Urinary bladder (tissue), 3 donors: ENCODE measurements at regions not wholly inside any gene's neighbourhood (a gene's known extent, or its start where the extent isn't known, plus 50 kb on each side); places are given as distances from the start of the nearest gene placed in this dataset.
A peak's percentile ranks its signal among the peaks of the same experiment; 100 is the strongest.

ENCODE experiments used
- DNase-seq: peaks from one replicate; pipeline ENCODE4 v3.0.0-alpha.2; 2015; ENCODE audit errors: extremely low spot score
- H3K27ac ChIP-seq: one replicate; pipeline ENCODE4 v1.5.1; 2013; ENCODE audit warnings: low read depth, mild to moderate bottlenecking, moderate library complexity
- H3K36me3 ChIP-seq: one replicate; pipeline ENCODE4 v1.6.1; 2013; ENCODE audit warnings: mild to moderate bottlenecking, moderate library complexity; ENCODE audit not compliant: insufficient read depth
- H3K4me1 ChIP-seq: one replicate; pipeline ENCODE4 v1.6.1; 2013; ENCODE audit warnings: mild to moderate bottlenecking, moderate library complexity; ENCODE audit not compliant: insufficient read depth
- H3K4me3 ChIP-seq: one replicate; pipeline ENCODE4 v1.5.1; 2013; ENCODE audit warnings: low read depth, low read length
- WGBS: extraction: QIAGEN DNeasy Blood & Tissue Kit; methylation state at CpG from one replicate; pipeline ENCODE4 v1.1.7; 2013; 5-methylcytosine and 5-hydroxymethylcytosine counted together
- donor health status: healthy with polysubstance abuse.
- donor health status: healthy.

DNA sequence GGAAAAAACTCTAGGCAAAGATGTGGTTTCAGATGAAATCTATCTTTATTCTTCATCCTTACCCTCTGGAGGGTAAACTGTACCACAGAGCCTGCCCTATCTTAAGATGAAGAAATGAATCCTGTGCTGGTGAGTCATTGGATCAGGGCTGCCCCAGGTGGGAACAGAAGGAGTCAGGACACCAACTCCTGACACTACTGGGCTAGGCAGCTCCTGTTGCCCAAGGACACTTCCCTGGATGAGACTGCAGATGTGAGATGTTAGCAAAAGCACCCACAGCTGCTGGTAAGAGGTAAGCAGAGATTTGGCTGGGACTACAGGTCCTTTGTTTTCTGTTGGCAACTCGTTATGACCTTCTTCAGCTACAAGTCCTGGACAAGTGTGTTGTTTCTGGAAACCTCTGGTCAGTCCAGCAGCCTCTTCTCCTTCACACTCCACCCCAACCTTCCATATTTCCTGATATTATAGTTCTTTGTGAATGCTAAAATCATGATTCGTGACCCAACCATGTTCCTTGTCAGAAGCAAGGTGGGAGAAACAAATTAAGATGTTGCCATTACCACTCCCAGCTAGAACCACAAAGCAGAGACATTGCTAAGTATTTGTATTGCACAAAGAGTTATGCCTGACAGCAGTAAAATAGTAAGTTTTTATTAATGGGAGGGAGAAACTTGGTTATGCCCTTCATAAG lies 104.2 kb upstream of the TGFBR2 start:
- DNase-seq: no peak
- H3K36me3 ChIP-seq: no peaks in the 10 kb centered on the region
- H3K27ac ChIP-seq: no peak overlapping the region
- no peaks in the 10 kb centered on the region for H3K4me1 ChIP-seq
- 89% methylated on average over 2 of the region's 2 CpGs for WGBS
- H3K4me3 ChIP-seq: no peak overlapping the region

DNA sequence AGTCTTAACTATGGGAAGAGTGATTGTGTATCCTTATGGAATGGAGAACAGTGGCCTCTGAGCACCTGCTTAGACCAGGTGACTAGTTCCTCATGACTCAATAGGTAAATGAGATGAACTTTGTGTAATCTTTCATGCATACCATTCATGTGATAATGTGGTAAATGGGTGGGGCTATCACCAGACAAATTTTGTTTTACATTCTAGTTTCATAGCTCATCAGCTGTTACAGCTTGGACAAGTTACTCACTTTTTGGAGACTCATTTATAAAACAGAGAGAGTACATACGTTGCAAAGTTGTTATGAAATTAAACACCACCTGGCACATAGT lies 103.7 kb upstream of the TGFBR2 start:
- Histone ChIP-seq H3K36me3 (no peaks in the 10 kb centered on the region), H3K4me3 (no peak overlapping the region), H3K27ac (no peak overlapping the region), H3K4me1 (no peaks in the 10 kb centered on the region)
- DNase-seq: no peak
- 84% methylated on average over 1 of the region's 1 CpG for WGBS

DNA sequence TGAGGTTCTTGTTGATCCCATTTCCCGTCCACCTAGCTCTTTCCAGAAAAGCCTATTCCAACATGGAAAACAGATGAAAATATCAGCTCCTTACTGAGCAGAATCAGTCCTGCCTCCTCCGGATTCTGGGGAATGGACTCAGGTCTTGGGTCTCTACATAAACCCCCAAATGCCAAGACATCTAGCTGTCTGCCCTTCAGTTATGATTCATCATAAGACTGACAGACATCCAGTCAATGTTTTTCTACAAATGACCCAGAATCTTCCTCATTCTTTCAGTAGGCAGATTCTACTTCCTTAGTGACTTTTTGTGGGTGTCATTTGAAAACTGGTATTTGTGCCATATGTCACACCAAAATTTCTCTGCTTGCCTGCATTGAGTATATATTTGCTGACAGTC lies 103.0 kb upstream of the TGFBR2 start:
- H3K27ac ChIP-seq: no peak overlapping the region
- H3K4me1 ChIP-seq: no peaks in the 10 kb centered on the region
- WGBS: 48% methylated on average over 2 of the region's 2 CpGs
- DNase-seq: no peak
- H3K4me3 ChIP-seq: no peak overlapping the region
- H3K36me3 ChIP-seq: no peaks in the 10 kb centered on the region

DNA sequence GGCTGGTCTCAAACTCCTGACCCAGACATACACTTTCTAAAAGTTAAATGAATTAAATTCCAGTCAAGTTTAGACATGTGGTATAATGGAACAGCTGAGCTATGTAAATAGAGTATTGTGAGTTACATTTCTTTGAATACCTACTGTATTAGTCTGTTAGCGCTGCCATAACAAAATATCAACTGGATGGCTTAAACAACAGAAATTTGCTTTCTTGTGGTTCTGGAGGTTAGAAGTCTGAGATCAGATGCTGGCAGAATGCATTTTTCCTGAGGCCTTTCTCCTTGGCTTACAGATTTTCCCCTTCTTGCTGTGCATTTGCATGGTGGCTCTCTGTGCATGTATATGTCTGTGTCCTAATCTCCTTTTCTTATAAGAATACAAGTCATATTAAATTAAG lies 101.5 kb upstream of the TGFBR2 start:
- no peaks in the 10 kb centered on the region for H3K36me3 ChIP-seq
- no peaks in the 10 kb centered on the region for H3K4me1 ChIP-seq
- DNase-seq: no peak
- no peak overlapping the region for H3K27ac ChIP-seq
- no peak overlapping the region for H3K4me3 ChIP-seq
- 40% methylated on average over 1 of the region's 1 CpG for WGBS

DNA sequence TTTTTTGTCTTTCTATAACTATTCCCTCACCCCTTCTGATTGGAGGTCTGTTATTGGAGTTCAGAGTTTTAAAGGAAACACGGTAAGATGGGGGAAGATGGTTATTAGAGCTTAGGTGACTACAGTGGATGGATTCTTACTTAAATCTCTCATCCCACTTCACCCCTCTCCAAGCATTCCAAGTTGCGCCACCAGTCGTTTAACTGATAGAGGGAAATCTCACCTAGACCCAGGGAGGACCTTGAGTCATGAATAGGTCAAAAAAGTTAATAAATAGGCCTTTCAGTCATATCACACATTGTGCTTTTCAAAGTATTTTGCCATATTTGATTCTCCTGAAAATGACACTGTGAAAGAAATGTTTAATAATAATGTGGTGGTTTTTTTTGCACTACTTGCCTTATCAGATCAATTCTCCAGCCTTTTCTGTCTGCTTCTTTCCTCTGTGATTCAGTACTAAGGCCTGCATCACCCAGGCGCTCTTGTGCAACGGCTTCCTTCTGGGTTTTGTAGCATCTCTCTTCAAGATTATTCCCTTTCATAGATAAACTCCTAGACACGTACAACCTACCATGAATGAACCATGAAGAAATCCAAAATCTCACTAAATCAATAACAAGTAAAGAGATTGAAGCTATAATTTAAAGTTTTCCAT lies 100.4 kb upstream of the TGFBR2 start:
- no peak overlapping the region for H3K4me3 ChIP-seq
- DNase-seq: no peak
- WGBS: 92% methylated on average over 6 of the region's 6 CpGs
- H3K4me1 ChIP-seq: no peaks in the 10 kb centered on the region
- H3K27ac ChIP-seq: no peak overlapping the region
- H3K36me3 ChIP-seq: no peaks in the 10 kb centered on the region

DNA sequence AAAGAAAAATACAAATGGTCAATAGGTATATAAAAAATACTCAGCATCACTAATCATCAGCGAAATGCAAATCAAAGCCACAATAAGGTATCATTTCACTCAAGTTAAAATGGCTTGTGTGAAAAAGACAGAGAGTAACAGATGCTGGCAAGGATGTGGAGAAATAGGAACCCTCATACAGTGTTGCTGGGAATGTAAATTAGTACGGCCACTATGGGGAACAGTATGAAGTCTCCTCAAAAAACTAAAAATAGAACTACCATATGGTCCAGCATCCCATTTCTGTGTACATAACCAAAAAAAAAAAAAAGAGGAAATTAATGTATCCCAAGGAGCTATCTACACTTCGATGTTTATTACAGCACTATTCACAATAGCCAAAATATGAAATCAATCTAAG lies 98.1 kb upstream of the TGFBR2 start:
- 89% methylated on average over 3 of the region's 3 CpGs for WGBS
- Histone ChIP-seq H3K27ac (no peak overlapping the region), H3K4me3 (no peak overlapping the region), H3K36me3 (no peaks in the 10 kb centered on the region), H3K4me1 (no peaks in the 10 kb centered on the region)
- no peak for DNase-seq

DNA sequence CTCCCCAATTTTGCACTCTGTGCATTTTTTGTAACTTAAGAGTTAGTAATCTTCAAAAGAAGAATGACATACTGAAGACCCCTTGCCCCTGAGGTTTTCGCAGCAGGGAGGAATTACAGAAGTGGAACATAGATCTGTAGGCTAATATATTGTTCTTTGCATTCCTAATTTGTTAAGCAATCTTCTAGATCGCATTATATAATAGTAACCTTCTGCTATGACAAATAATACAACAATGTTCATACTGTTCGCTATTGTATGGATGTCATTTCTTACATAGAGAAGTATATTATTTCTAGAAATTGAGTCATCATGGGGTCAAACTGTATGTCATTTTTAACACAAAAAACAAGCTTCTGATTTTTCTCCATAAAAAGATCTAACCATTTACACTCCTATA lies 95.8 kb upstream of the TGFBR2 start:
- H3K4me1 ChIP-seq: no peaks in the 10 kb centered on the region
- 92% methylated on average over 3 of the region's 3 CpGs for WGBS
- no peak for DNase-seq
- no peaks in the 10 kb centered on the region for H3K36me3 ChIP-seq
- no peak overlapping the region for H3K27ac ChIP-seq
- no peak overlapping the region for H3K4me3 ChIP-seq

DNA sequence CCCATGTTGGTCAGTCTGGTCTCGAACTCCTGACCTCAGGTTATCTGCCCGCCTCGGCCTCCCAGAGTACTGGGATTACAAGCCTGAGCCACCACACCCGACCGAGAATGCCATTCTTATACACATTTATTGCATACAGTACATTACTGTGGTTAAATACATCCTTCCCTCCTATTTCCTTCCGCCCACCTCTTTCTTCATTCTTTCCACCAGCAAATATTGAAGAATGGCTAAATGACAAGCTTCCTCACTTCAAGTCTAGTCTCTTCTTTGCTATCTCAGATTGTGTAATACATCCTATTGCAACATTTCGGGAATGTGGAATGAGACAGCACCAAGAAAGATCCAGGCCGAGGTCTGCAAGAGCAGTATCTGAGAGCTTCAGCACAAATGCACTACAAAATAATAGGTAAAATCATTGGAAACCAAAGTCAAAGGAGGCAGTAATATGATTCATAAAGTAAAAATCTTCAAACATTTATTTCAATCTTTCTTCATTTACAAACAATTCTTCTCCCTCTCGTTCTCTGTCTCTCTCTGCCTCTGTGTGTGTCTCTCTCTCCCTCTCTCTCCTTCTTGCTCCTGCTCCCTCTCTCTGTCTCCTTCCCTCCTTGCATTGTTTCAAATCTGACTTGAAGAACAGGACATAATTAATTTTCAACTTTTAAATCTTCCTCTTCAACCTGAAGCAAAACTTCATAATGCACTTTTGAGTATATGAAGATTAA lies 94.7 kb upstream of the TGFBR2 start:
- H3K36me3 ChIP-seq: no peaks in the 10 kb centered on the region
- no peak for DNase-seq
- H3K4me3 ChIP-seq: no peak overlapping the region
- H3K27ac ChIP-seq: no peak overlapping the region
- 45% methylated on average over 9 of the region's 9 CpGs for WGBS
- no peaks in the 10 kb centered on the region for H3K4me1 ChIP-seq

DNA sequence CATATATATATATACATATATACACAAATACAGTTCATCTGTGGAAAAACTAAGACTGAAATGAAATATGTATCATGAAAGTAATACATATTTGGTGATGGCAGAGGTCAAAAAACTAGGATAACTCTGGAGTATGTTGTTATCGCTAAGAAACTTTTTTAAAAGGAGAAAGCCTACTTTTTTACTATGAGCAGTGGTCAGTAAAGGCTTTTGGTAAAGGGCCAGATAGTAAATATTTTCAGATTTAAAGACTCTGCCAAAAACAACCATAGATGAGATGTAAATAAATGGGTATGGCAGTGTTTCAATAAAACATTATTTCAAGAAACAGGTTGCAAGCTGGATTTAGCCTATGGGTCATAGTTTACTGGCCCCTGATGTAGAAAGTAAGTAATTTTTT lies 93.8 kb upstream of the TGFBR2 start:
- Histone ChIP-seq H3K27ac (no peak overlapping the region), H3K4me3 (no peak overlapping the region), H3K4me1 (no peaks in the 10 kb centered on the region), H3K36me3 (no peaks in the 10 kb centered on the region)
- WGBS: 0% methylated on average over 1 of the region's 1 CpG
- no peak for DNase-seq

DNA sequence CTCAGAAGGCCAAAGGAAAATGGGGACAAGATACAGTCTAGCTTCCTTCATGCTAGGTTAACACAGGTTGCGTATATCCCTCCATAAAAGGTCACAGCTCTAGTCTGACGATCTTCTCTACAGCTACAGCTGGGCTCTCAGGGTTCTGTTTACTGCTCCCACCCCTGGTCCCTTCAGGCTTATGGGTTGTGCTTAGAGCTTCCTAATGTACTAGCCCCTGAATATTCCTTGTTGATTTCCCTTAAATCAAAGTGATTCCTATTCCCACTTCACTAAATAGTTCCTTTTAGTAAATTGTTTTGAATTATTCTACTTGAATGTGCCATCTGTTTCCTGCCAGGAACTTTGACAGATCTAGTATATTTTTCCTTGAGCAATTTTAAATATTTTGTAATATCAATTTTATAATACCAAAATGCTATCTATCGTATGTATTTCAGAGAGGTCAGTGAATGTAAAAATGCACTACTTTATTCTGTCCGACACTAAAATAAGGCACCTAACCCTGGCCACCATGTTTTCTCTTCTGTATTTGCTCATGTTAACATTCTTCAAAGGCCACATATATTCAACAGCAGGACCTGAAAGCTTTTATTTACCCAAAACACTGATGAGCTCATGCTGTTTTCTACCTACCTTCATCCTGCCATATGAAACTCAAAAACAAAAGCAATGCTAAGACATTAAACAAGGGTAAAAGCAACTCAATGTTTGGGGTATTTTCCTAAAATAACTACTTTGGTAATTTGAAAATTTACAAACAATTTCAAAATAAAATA lies 92.8 kb upstream of the TGFBR2 start:
- no peaks in the 10 kb centered on the region for H3K36me3 ChIP-seq
- H3K27ac ChIP-seq: no peak overlapping the region
- 83% methylated on average over 4 of the region's 4 CpGs for WGBS
- H3K4me3 ChIP-seq: no peak overlapping the region
- peaks cover 1% of the 10 kb centered on the region for H3K4me1 ChIP-seq
- DNase-seq: no peak

DNA sequence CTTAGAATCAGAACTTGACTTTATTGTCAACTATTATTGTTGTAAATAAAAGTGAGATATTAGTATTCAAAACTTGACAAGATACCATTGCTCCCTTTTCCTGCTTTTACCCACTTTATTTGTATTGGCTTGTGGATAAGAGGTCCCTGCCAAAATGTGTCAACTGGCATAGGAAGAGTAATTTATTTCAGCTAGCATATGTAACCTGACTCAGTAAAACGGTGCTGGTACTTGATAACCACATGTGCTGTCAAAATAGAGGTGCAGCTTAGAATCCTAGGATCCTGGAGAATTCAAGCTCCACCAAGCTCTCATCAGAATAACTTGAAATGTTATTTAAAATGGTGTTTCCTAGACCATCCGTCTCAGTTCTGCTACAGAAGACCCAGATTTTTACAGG lies 90.2 kb upstream of the TGFBR2 start:
- Histone ChIP-seq H3K4me3 (no peak overlapping the region), H3K36me3 (no peaks in the 10 kb centered on the region), H3K27ac (no peak overlapping the region), H3K4me1 (peaks cover 3% of the 10 kb centered on the region)
- WGBS: 66% methylated on average over 2 of the region's 2 CpGs
- DNase-seq: no peak

DNA sequence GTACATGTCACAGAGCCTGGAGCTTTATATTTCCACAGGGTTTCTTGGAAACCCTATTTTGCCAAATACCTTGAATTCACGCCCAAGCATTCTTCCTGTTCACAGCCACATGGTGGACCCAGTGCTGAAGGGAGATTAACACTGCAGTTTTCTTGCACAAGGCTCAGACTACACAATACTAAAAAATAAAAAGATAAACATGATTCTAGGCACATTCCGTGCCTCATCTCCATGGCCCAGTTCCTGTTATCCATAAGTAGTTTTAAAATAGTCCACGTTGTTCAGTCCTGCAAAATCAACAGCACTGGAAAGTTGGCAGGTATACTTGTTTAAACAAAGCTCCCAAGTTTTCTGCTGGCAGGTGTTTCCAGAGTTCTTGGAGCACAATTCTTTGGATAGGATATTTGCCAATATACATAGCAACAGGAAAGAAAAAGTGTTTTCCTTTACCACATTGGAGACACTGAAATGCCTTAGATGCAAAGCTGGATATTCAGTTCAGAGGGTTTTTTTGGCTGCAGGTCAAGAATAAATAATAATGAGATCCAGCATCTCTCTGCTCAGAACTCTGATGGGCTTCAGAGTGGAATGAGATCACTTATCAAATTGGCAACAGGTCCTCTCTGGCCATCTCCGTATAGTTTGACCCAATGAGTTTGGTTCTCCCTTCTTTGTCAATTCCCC lies 88.1 kb upstream of the TGFBR2 start:
- peak overlapping the region; percentile 32 for H3K27ac ChIP-seq
- H3K36me3 ChIP-seq: no peaks in the 10 kb centered on the region
- H3K4me1 ChIP-seq: peaks cover 3% of the 10 kb centered on the region
- no peak overlapping the region for H3K4me3 ChIP-seq
- peak; percentile 77 for DNase-seq
- 25% methylated on average over 4 of the region's 4 CpGs for WGBS

DNA sequence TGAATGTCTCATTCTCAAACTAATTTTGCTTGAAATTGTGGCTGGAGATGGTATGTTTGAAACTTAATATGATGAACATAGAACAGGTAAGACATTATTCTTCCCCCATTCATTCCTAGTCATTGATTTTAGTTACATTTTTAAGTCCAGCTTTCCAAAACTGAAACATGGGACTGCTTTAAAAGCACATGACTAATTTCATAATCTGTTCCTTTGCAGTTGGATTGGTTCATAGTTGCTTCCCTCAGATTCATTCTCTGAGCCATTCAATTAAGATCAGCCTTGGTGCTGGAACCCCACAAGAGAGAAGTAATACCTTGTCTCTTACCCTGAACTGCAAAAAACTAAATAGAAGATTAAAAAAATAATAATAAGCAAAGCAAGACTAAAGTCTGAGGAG lies 87.5 kb upstream of the TGFBR2 start:
- no peak overlapping the region for H3K4me3 ChIP-seq
- peaks cover 3% of the 10 kb centered on the region for H3K4me1 ChIP-seq
- DNase-seq: no peak
- H3K27ac ChIP-seq: no peak overlapping the region
- H3K36me3 ChIP-seq: no peaks in the 10 kb centered on the region
